ENCODE measurements at regions not wholly inside any gene's neighbourhood (a gene's known extent, or its start where the extent isn't known, plus 50 kb on each side); places are given as distances from the start of the nearest gene placed in this dataset.

DNA sequence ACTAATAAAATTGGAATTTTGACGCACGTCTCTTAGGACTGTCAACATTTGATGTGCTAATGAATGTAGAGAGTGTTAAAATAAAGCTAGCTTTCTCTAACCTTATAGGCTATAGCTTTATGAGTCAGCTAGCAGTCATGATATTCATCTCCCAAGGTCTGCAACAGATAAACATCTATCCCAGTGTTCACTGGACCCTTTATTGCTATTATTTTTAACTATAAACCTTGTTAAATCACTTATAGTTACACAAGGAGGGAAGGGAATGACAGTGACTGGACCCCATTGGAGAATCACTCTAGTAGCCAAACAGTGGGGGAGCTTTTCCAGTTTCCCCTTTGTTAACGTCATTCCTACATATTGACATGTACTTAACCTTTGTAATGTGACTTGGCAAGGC, 67.9 kb upstream of the SHISA3 start:
- FAIRE-seq (no peak), DNase-seq (ENCODE audit: insufficient read length, low spot score) (no peak)
- no peak for TF ChIP-seq POLR2A (IDR thresholded peaks at IDR 0.05; ENCODE audit: low read depth, low read length)

DNA sequence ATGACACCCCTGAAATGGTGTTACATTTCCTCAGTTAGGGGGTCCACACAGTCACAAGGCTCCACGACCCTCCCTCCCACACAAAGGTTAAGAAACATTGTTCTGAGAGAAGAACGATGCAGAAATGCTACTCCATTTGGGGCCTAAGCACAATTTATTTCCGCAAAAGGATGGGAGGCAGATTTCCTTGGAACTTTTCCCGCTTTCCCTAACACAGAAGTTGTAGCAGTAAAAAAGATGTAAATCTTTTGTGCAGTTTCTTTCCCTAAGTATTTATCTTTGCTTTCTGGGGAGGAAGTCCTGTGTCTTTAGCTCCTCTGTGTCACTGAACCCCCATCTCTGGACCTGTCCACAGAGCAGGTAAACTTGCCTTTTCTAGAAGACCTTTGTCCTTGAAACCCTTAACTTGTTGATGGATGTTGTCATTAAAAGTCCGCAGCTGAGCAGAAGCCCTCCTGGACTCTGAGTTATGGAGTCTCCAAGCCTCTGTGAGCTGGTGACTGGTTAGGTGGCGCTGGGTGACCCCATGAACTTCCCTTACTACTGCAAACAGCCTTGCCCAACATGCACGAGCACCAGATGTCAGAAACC, 67.2 kb upstream of the SHISA3 start:
- TF ChIP-seq POLR2A (IDR thresholded peaks at IDR 0.05; ENCODE audit: low read depth, low read length), result no peak
- DNase-seq (ENCODE audit: insufficient read length, low spot score), result no peak
- FAIRE-seq, result no peak

DNA sequence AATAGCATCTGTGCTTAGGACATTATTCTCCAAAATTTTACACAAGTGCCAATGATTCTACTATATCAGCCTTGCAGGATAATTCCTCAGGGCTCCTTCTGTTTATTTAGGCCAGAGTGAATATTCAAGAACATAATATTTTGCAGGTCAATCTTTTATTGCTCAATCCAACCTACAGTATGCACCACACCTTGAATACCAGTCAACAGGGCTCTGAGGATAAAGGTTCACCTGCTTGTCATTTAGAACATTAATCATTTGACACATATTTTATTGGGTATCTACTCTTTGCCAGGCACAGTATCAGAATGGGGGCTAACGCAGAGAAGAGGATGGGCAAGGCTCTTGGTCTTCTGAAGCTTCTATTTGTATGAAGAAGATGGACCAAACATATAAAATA, 66.2 kb upstream of the SHISA3 start:
- DNase-seq (ENCODE audit: insufficient read length, low spot score) (no peak), FAIRE-seq (no peak)
- no peak for TF ChIP-seq POLR2A (IDR thresholded peaks at IDR 0.05; ENCODE audit: low read depth, low read length)

DNA sequence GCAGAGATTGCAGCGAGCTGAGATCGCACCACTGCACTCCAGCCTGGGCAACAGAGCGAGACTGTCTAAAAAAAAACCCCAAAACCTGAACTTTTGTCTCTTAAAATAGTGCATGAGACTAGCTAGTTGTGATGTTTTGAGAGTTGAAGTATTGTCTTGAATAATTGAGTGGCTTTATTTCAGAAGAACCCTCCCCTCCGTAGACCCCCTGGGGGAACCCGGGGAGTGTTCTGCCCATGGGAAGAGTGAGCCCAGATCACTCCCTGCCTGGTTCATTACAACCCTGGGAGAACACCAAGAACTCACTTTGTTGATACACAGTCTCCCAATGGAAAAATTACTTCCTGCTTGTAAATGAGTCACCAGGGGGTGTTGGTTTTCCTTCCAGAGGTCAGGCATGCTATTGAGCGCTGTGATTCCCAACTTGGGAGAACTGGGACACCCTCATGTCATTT, 65.3 kb upstream of the SHISA3 start:
- TF ChIP-seq POLR2A (IDR thresholded peaks at IDR 0.05; ENCODE audit: low read depth, low read length), result no peak
- FAIRE-seq, result no peak
- DNase-seq (ENCODE audit: insufficient read length, low spot score), result peak; percentile 26

DNA sequence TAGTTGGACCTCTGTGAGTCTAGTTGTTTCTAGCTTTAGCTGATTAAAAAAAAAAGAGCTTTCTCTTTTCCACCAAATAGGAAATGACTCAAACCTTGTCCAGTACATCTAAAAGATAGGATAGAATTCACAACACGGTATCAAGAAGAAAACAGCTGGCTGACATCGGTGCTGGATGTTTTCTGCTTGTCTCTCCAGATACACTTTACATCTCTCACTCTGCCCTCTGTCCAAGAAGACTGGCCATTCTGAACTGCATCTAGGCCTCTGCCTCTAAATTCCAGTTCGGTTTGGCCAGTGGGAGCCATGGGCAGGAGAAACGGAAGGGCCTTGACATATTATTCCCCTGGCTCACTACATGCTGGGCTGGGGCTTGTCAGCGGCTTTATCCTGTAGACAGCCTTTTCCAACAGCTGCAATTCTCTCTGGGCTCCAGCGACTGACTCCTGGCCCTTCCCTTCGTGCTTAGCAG, 57.3 kb upstream of the SHISA3 start:
- DNase-seq (ENCODE audit: insufficient read length, low spot score) (no peak), FAIRE-seq (no peak)
- TF ChIP-seq POLR2A (IDR thresholded peaks at IDR 0.05; ENCODE audit: low read depth, low read length), result no peak

DNA sequence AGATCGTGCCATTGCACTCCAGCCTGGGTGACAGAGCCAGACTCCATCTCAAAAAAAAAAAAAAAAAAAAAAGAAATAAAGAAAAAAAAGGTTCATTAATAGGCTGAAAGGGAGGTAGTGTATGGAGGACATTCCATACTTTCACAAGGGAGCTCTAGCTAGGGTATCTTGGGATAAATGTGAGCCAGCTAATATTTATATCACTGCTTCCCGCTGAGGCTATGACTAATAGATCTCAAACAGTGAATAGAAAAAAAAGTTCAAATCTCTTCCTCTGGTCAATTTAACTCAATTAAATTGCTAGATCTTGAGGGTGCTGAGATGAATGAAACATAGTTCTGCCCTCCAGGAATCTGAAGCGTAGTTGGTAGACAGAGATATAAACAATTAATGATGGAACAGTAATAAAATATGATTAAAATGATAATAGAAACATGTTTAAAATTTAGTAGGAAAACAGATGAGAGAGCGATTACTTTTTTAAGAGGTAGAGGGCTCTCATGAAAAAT, 55.7 kb upstream of the SHISA3 start:
- no peak for TF ChIP-seq POLR2A (IDR thresholded peaks at IDR 0.05; ENCODE audit: low read depth, low read length)
- FAIRE-seq (no peak), DNase-seq (ENCODE audit: insufficient read length, low spot score) (no peak)

DNA sequence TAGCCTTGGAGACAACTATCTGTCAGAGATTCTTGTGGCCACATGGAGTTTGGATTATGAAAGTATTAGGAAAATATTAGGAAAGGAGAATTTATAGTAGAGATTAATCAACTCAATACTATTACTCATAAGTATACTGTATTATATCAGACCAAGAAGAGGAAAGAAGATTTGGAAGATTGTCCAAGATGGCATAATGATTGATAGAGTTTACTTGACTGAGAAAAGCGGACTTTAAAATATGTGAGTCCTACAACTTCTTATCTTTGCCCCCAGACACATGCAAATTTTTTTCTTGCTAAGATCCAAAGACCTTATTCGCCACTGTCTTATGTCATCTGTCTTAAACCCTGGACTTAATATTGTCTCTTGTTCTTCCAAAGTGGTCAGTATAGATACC, 54.8 kb upstream of the SHISA3 start:
- FAIRE-seq, result no peak
- no peak for TF ChIP-seq POLR2A (IDR thresholded peaks at IDR 0.05; ENCODE audit: low read depth, low read length)
- no peak for DNase-seq (ENCODE audit: insufficient read length, low spot score)

DNA sequence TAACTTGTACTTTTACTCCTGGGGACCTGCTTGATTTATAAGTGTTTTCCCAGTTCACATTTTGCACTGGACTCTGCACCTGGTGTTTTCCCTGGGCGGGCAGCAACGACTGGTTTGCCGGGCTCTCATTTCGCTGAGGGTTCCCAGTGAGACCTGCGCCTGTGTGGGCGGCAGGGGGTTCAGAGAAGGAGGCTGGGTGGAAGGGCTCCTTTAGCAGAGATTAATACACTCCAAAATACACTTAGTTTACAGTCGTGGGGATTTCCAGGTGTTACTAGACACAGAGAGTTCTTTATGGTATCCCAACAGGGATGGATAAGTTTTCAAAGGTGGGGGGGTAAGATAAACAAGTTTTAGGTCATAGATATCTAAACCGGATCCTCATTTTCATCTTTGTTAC, 53.0 kb upstream of the SHISA3 start:
- no peak for TF ChIP-seq POLR2A (IDR thresholded peaks at IDR 0.05; ENCODE audit: low read depth, low read length)
- no peak for FAIRE-seq
- DNase-seq (ENCODE audit: insufficient read length, low spot score), result no peak

DNA sequence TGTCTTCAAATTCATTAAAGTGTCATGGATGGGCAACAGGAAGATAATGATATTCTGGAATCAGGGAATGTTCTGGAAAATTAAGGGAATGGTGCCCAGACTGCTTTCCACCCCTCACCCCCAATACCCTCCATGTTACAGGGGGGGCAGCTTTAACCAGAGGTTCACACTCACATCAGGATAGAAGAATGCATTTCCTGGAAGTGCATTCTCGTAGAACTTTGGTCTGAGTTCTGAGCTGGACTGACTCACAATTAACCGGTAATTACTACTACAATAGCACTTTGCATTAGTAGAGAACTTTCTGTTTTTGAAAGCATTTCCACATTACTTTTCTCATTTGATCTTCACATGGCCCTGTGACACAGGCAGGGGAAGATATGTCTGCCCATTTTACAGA, 52.5 kb upstream of the SHISA3 start:
- FAIRE-seq (no peak), DNase-seq (ENCODE audit: insufficient read length, low spot score) (no peak)
- TF ChIP-seq POLR2A (IDR thresholded peaks at IDR 0.05; ENCODE audit: low read depth, low read length), result no peak

DNA sequence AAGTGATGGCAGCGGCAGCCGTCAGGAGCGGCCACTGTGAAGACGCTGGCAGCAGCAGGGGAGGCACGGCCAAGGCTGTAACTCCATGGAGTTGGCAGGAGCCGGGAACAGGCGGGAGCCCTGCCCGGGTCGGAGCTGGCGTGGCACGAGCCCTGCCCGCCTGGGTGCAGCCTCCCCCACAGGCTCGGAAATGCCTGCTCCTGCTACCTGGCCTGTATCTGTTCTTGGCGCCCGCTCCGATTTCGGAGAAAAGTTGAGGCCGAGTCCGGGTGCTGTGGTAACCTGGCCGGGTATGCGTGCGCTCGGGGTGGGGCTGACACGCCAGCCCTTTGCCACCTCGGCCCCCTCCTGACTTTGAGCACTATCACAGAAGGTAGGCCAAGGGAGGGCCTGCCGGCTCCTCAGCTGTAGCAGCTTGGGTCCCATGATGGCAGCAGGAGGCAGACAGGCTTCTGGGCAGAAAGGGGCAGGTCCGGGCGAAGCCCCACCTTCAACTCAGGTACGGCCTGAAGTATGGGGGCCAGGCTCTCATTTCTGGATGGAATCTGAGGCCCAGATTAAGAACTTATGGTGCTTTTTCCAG, 51.2 kb upstream of the SHISA3 start:
- DNase-seq (ENCODE audit: insufficient read length, low spot score) (no peak), FAIRE-seq (no peak)
- TF ChIP-seq POLR2A (IDR thresholded peaks at IDR 0.05; ENCODE audit: low read depth, low read length), result no peak

DNA sequence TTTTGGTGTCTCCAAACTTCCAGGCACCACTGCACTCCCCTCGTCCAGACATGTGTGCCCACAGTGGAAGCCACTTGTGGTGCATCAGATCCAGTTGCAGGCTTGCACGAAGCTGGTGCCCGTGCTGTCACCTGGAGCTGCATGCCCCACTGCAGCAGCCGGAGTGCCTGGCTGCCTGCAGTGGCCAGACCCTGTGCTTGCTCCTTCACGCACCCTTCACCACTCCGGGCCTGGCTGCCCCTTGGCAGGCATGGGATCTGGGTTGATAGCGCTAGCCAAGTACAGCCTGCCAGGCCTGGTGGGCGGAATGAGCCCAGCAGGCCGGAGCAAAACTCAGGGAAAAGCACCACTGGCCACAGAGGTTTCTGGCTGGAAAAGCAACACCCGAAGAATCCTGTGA, 50.2 kb upstream of the SHISA3 start:
- no peak for TF ChIP-seq POLR2A (IDR thresholded peaks at IDR 0.05; ENCODE audit: low read depth, low read length)
- FAIRE-seq, result no peak
- DNase-seq (ENCODE audit: insufficient read length, low spot score), result no peak

Data from H54 (cell line).